Upper lobe of left lung (tissue), 6 donors: ENCODE measurements at regions not wholly inside any gene's neighbourhood (a gene's known extent, or its start where the extent isn't known, plus 50 kb on each side); places are given as distances from the start of the nearest gene placed in this dataset.
"Not testable (repeated sequence)": the region's sequence is repeated elsewhere in the genome, so short reads cannot be mapped to it uniquely, and the experiment has no call there.

Experiments
- ATAC-seq, 2 donors: fragments of 200-7000 bp; cut with Tn5 transposase; one replicate each; pipeline ENCODE4 v1.9.1; 2022; ENCODE audit warnings: mild to moderate bottlenecking in 2 of 2, moderate library complexity in 2 of 2; ENCODE audit not compliant: low FRiP score in 2 of 2
- DNase-seq, 2 donors: peaks; one replicate each; pipeline ENCODE4 v3.0.0-alpha.2; 2019 to 2020
- H3K27ac ChIP-seq, 4 donors: fragments of 200-600 bp; sonication (generic); one replicate each; pipeline ENCODE4 v1.5.1; 2016 to 2019
- H3K27me3 ChIP-seq, 4 donors: fragments of 200-600 bp; sonication (generic); one replicate each; pipeline ENCODE4 v1.5.1; 2017 to 2019
- H3K36me3 ChIP-seq, 4 donors: fragments of 200-600 bp; sonication (generic); one replicate each; pipeline ENCODE4 v1.5.1; 2016 to 2019
- H3K4me1 ChIP-seq, 4 donors: fragments of 200-600 bp; sonication (generic); one replicate each; pipeline ENCODE4 v1.5.1; 2018 to 2019
- H3K4me3 ChIP-seq, 4 donors: fragments of 200-600 bp; sonication (generic); one replicate each; pipeline ENCODE4 v1.5.1; 2017 to 2019; ENCODE audit warnings: mild to moderate bottlenecking in 2 of 4, moderate library complexity in 1 of 4
- H3K9me3 ChIP-seq, 4 donors: fragments of 200-600 bp; sonication (generic); one replicate each; pipeline ENCODE4 v1.5.1; 2018 to 2019
- EP300 ChIP-seq, 4 donors: sonication (generic); formaldehyde crosslinking; IDR thresholded peaks; one replicate each; pipeline ENCODE4 v1.5.1; 2017; ENCODE audit warnings: antibody characterized with exemption in 4 of 4, control low read depth in 2 of 4
- POLR2A ChIP-seq, 4 donors: fragments of 450-650 bp; IDR thresholded peaks; one replicate each; pipeline ENCODE4 v1.5.1; 2016 to 2017; ENCODE audit warnings: antibody characterized with exemption in 4 of 4, mild to moderate bottlenecking in 2 of 4
- POLR2AphosphoS5 ChIP-seq, 2 donors: sonication (generic); formaldehyde crosslinking; IDR thresholded peaks; one replicate each; pipeline ENCODE4 v1.5.1; 2017; ENCODE audit warnings: antibody characterized with exemption in 2 of 2
- WGBS, 2 donors: methylation state at CpG; one replicate each; pipeline ENCODE4 v1.1.5; 2017 to 2018; 5-methylcytosine and 5-hydroxymethylcytosine counted together
- TF ChIP-seq, protein P1 (sequence below), 6 experiments: fragments of 450-650 bp in 4 of 6; fragments of 200-600 bp in 2 of 6; sonication (generic) in 2 of 6; IDR thresholded peaks; one replicate each; pipeline ENCODE4 v1.5.1; 2016 to 2019; ENCODE audit warnings: antibody characterized with exemption in 6 of 6
- donor health status: DM: no; HTN: no; CAD: no; lungs with moderate emphysema.
- donor health status: DM: no; HTN: yes; CAD: no; lungs with severe emphysema.

DNA sequence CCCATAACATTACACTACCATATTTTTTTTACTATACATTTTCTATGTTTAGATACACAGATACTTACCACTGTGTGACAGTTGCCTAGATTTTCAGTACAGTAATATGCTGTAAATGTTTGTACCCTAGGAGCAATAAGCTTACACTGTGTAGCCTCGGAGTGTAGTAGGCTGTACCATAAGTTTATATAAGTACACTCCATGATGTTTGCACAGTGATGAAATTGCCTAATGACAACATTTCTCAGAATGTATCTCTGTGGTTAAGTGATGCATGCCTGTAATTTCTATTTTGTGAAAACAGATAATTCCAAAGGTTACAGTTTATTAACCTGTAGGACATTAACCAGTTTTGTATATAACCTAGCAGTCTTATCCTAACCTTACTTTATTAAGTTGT lies 128.1 kb upstream of the RBMS1 start:
- TF ChIP-seq, protein P1, sequence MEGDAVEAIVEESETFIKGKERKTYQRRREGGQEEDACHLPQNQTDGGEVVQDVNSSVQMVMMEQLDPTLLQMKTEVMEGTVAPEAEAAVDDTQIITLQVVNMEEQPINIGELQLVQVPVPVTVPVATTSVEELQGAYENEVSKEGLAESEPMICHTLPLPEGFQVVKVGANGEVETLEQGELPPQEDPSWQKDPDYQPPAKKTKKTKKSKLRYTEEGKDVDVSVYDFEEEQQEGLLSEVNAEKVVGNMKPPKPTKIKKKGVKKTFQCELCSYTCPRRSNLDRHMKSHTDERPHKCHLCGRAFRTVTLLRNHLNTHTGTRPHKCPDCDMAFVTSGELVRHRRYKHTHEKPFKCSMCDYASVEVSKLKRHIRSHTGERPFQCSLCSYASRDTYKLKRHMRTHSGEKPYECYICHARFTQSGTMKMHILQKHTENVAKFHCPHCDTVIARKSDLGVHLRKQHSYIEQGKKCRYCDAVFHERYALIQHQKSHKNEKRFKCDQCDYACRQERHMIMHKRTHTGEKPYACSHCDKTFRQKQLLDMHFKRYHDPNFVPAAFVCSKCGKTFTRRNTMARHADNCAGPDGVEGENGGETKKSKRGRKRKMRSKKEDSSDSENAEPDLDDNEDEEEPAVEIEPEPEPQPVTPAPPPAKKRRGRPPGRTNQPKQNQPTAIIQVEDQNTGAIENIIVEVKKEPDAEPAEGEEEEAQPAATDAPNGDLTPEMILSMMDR (IDR thresholded peaks at IDR 0.05) = no peak
- TF ChIP-seq EP300 (IDR thresholded peaks at IDR 0.05) = peak in 1 of 4 donors; percentile 60
- Histone ChIP-seq H3K27ac (no peak overlapping the region), H3K4me1 (no peaks in the 10 kb centered on the region), H3K27me3 (no peaks in the 10 kb centered on the region), H3K9me3 (no peaks in the 10 kb centered on the region), H3K4me3 (no peak overlapping the region), H3K36me3 (no peaks in the 10 kb centered on the region)
- 61 to 71% methylated on average over 1 of the region's 1 CpG for WGBS, 2 donors
- no peak for DNase-seq
- no peak for ATAC-seq

DNA sequence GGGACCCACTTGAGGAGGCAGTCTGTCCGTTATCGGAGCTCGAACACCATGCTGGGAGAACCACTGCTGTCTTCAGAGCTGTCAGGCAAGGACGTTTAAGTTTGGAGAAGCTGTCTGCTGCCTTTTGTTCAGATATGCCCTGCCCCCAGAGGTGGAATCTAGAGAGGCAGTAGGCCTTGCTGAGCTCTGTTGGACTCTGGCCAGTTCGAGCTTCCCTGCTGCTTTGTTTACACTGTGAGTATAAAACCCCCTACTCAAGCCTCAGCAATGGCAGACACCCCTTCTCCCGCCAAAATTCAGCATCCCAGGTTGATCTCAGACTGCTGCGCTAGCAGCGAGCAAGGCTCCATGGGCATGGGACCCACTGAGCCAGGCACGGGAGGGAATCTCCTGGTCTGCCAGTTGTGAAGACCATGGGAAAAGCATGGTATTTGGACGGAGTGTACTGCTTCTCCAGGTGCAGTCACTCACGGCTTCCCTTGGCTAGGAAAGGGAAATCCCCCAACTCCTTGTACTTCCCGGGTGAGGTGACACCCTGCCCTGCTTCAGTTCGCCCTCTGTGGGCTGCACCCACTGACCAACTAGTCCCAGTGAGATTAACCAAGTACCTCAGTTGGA lies 134.5 kb upstream of the RBMS1 start:
- not testable (repeated sequence) for H3K9me3 ChIP-seq, DNase-seq, H3K27me3 ChIP-seq, ATAC-seq, H3K27ac ChIP-seq, H3K4me1 ChIP-seq, H3K36me3 ChIP-seq, H3K4me3 ChIP-seq
- 70 to 80% methylated on average over 10 to 13 of the region's 13 CpGs for WGBS, 2 donors

DNA sequence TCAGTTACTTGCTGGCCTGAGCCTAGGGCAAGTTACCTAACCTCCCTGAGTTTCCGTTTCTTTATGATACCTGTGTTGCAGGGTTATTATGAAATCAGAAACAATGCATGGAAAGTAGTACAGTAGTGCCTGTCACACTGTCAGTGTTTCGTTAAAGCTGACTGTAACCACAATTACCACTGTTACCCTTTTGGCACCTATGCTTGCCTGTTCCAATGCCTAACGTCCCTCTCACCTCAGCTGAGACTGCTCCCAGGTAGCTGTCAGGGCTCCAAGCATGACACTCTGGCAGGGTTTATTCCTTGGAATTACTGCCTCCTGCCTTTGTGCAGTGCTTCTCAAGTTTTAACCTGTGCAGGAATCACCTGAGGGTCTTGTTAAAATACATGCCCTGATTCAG lies 135.2 kb upstream of the RBMS1 start:
- H3K27ac ChIP-seq = no peak overlapping the region
- no peaks in the 10 kb centered on the region for H3K9me3 ChIP-seq
- H3K27me3 ChIP-seq = no peaks in the 10 kb centered on the region
- no peaks in the 10 kb centered on the region for H3K36me3 ChIP-seq
- no peak overlapping the region for H3K4me3 ChIP-seq
- TF ChIP-seq, protein P1 (IDR thresholded peaks at IDR 0.05) = no peak
- TF ChIP-seq POLR2A (IDR thresholded peaks at IDR 0.05) = no peak
- no peak for TF ChIP-seq POLR2AphosphoS5 (IDR thresholded peaks at IDR 0.05)
- TF ChIP-seq EP300 (IDR thresholded peaks at IDR 0.05) = no peak
- ATAC-seq (no peak), DNase-seq (no peak)
- peaks cover 0 to 6% (median 1%) of the 10 kb centered on the region in 4 donors for H3K4me1 ChIP-seq
- 82 to 84% methylated on average over 3 of the region's 3 CpGs for WGBS, 2 donors

- ATAC-seq = peak; percentile 35 to 53
- no peak overlapping the region for H3K27ac ChIP-seq
- no peak for DNase-seq
- TF ChIP-seq EP300 (IDR thresholded peaks at IDR 0.05) (no peak), POLR2AphosphoS5 (IDR thresholded peaks at IDR 0.05) (peak in 1 of 2 donors; percentile 22), POLR2A (IDR thresholded peaks at IDR 0.05) (no peak)
- TF ChIP-seq, protein P1 (IDR thresholded peaks at IDR 0.05) = no peak
- H3K4me3 ChIP-seq = no peak overlapping the region
- no peaks in the 10 kb centered on the region for H3K9me3 ChIP-seq
- H3K36me3 ChIP-seq = no peaks in the 10 kb centered on the region
- H3K4me1 ChIP-seq = peaks cover 0 to 6% (median 5%) of the 10 kb centered on the region in 4 donors
- WGBS, 2 donors = 62 to 83% methylated on average over 5 of the region's 5 CpGs
- H3K27me3 ChIP-seq = no peaks in the 10 kb centered on the region
These were observed 137.4 kb upstream of the RBMS1 start for GRCh38 chr2:160630801-160631590.

- H3K36me3 ChIP-seq = no peaks in the 10 kb centered on the region
- H3K4me3 ChIP-seq = no peak overlapping the region
- DNase-seq (no peak), ATAC-seq (no peak)
- no peaks in the 10 kb centered on the region for H3K9me3 ChIP-seq
- WGBS, 2 donors = 62 to 69% methylated on average over 7 of the region's 7 CpGs
- H3K4me1 ChIP-seq = peaks cover 0 to 6% (median 5%) of the 10 kb centered on the region in 4 donors
- H3K27me3 ChIP-seq = no peaks in the 10 kb centered on the region
- no peak for TF ChIP-seq POLR2AphosphoS5 (IDR thresholded peaks at IDR 0.05)
- no peak for TF ChIP-seq POLR2A (IDR thresholded peaks at IDR 0.05)
- TF ChIP-seq, protein P1 (IDR thresholded peaks at IDR 0.05) = no peak
- no peak for TF ChIP-seq EP300 (IDR thresholded peaks at IDR 0.05)
- H3K27ac ChIP-seq = no peak overlapping the region
These were observed 138.7 kb upstream of the RBMS1 start for GRCh38 chr2:160632084-160632975.
